ENCODE measurements at regions not wholly inside any gene's neighbourhood (a gene's known extent, or its start where the extent isn't known, plus 50 kb on each side); places are given as distances from the start of the nearest gene placed in this dataset.
A peak's percentile ranks its signal among the peaks of the same experiment; 100 is the strongest.

DNA sequence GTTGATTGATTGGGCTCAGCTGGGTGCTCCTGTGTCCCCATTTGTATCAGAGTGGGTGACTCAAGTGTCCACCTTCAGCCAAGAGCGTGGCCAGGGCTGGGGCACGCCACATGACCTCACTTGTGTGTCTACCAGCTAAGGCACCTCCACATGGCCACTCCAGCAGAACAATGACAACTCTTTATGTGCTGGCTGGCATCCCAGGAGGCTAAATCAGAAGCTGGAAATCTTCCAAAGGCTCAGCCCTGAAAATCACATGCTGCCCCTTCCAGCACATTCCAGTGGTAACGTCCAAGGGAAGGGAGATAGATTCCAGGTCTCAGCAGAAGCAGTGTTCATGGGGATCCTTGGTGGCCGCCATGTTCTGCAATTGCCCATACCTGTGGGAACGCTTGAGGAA, 585.5 kb downstream of the AJAP1 start:
- H3K27ac ChIP-seq, result no peak overlapping the region
- no peak overlapping the region for H3K4me3 ChIP-seq
- H3K4me1 ChIP-seq, result no peaks in the 10 kb centered on the region
- TF ChIP-seq POLR2AphosphoS5 (IDR thresholded peaks at IDR 0.05), result peak in 1 of 3 donors; percentile 17
- no peak for TF ChIP-seq POLR2A (IDR thresholded peaks at IDR 0.05)
- TF ChIP-seq, protein P1, sequence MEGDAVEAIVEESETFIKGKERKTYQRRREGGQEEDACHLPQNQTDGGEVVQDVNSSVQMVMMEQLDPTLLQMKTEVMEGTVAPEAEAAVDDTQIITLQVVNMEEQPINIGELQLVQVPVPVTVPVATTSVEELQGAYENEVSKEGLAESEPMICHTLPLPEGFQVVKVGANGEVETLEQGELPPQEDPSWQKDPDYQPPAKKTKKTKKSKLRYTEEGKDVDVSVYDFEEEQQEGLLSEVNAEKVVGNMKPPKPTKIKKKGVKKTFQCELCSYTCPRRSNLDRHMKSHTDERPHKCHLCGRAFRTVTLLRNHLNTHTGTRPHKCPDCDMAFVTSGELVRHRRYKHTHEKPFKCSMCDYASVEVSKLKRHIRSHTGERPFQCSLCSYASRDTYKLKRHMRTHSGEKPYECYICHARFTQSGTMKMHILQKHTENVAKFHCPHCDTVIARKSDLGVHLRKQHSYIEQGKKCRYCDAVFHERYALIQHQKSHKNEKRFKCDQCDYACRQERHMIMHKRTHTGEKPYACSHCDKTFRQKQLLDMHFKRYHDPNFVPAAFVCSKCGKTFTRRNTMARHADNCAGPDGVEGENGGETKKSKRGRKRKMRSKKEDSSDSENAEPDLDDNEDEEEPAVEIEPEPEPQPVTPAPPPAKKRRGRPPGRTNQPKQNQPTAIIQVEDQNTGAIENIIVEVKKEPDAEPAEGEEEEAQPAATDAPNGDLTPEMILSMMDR (IDR thresholded peaks at IDR 0.05), result no peak
- intact Hi-C loops (cut with DNase I; ENCODE audit: low total_unique reads), result no loop called here
- no peaks in the 10 kb centered on the region for H3K36me3 ChIP-seq
- H3K9me3 ChIP-seq, result peaks cover 0 to 10% of the 10 kb centered on the region in 2 donors
- H3K27me3 ChIP-seq, result peaks cover 0 to 13% of the 10 kb centered on the region in 2 donors
- DNase-seq (ENCODE audit: low spot score in 2 of 2), result peak in 1 of 2 donors; percentile 83

- H3K36me3 ChIP-seq, result no peaks in the 10 kb centered on the region
- no peaks in the 10 kb centered on the region for H3K4me1 ChIP-seq
- no peak for TF ChIP-seq POLR2A (IDR thresholded peaks at IDR 0.05)
- TF ChIP-seq, protein P1 (IDR thresholded peaks at IDR 0.05), result no peak
- TF ChIP-seq POLR2AphosphoS5 (IDR thresholded peaks at IDR 0.05), result no peak
- peaks cover 3 to 10% of the 10 kb centered on the region in 2 donors for H3K9me3 ChIP-seq
- no peak overlapping the region for H3K27ac ChIP-seq
- peaks cover 0 to 26% of the 10 kb centered on the region in 2 donors for H3K27me3 ChIP-seq
- no peak overlapping the region for H3K4me3 ChIP-seq
- intact Hi-C loops (cut with DNase I; ENCODE audit: low total_unique reads), result no loop called here
- no peak for DNase-seq (ENCODE audit: low spot score in 2 of 2)
Measured at GRCh38 chr1:5238351-5239130, 584.1 kb downstream of the AJAP1 start.

- Histone ChIP-seq H3K27ac (no peak overlapping the region), H3K36me3 (no peaks in the 10 kb centered on the region), H3K4me1 (no peaks in the 10 kb centered on the region), H3K4me3 (no peak overlapping the region), H3K9me3 (peaks cover 3 to 10% of the 10 kb centered on the region in 2 donors), H3K27me3 (peaks cover 0 to 46% of the 10 kb centered on the region in 2 donors)
- intact Hi-C loops (cut with DNase I; ENCODE audit: low total_unique reads), result no loop called here
- TF ChIP-seq, protein P1 (IDR thresholded peaks at IDR 0.05), result no peak
- TF ChIP-seq POLR2A (IDR thresholded peaks at IDR 0.05), result no peak
- DNase-seq (ENCODE audit: low spot score in 2 of 2), result no peak
Measured at GRCh38 chr1:5235355-5235899, 581.0 kb downstream of the AJAP1 start.

DNA sequence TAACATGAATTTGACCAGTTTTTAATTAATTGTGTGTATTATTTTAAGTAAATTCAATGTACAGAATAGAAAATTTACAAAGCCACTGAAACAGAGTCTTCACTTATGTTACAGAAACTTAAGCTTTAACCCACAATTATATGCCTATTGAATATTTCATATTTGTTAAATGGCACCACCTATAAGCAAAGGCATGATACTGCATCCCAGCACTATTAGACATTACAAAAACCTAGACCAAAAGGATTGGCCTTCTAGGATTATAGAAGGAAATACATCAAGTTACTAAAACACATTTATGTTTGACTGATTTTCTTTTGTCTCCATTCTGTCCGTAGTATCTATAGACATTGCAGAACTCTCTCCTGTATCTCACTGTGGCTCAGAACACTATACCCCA, 578.1 kb downstream of the AJAP1 start:
- Histone ChIP-seq H3K9me3 (peaks cover 0 to 3% of the 10 kb centered on the region in 2 donors), H3K4me3 (no peak overlapping the region), H3K4me1 (no peaks in the 10 kb centered on the region), H3K36me3 (no peaks in the 10 kb centered on the region), H3K27ac (no peak overlapping the region), H3K27me3 (peaks cover 0 to 52% of the 10 kb centered on the region in 2 donors)
- no peak for TF ChIP-seq POLR2A (IDR thresholded peaks at IDR 0.05)
- TF ChIP-seq POLR2AphosphoS5 (IDR thresholded peaks at IDR 0.05), result no peak
- TF ChIP-seq, protein P1 (IDR thresholded peaks at IDR 0.05), result no peak
- intact Hi-C loops (cut with DNase I; ENCODE audit: low total_unique reads), result no loop called here
- DNase-seq (ENCODE audit: low spot score in 2 of 2), result no peak

Data from breast epithelium (tissue), 4 donors.